HL-60 (cell line): ENCODE measurements at regions not wholly inside any gene's neighbourhood (a gene's known extent, or its start where the extent isn't known, plus 50 kb on each side); places are given as distances from the start of the nearest gene placed in this dataset.

Source experiments
- GABPA ChIP-seq: IDR thresholded peaks from 2 replicates; pipeline ENCODE4 v1.6.1; 2012; ENCODE audit warnings: low read depth
- POLR2AphosphoS5 ChIP-seq: IDR thresholded peaks from 2 replicates; pipeline ENCODE4 v1.6.1; 2012; ENCODE audit warnings: low read depth
- SPI1 ChIP-seq: IDR thresholded peaks from 2 replicates; pipeline ENCODE4 v1.6.1; 2012; ENCODE audit warnings: low read depth, mild to moderate bottlenecking, borderline replicate concordance
- TF ChIP-seq, protein P1 (sequence below): IDR thresholded peaks from one replicate; pipeline ENCODE4 v1.5.1; 2011; ENCODE audit warnings: low read length, control low read depth, inconsistent platforms; ENCODE audit not compliant: insufficient read depth
- TF ChIP-seq, protein P2 (sequence below): IDR thresholded peaks from 2 replicates; pipeline ENCODE4 v1.6.1; 2012; ENCODE audit warnings: low read depth; ENCODE audit not compliant: insufficient replicate concordance

DNA sequence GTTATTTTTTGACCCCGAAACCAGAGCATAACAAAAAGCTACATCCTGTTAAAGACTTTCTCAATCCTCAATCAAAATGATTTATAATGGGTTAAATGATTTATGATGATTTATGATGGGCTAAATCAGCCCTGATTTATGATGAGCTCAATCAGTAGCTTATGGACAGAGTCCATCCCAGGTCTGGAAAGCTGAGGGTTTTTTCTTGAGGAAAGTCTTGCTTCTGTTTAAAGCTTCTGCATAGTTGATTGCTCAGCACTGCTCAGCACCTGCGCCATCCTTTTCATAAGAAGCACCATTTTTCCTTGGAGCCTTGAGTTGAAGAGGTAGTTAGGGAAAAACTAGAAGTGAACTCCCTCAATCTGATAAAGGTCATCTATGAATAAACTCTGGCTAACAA lies 356.8 kb downstream of the CYRIA start:
- TF ChIP-seq POLR2AphosphoS5 (no peak), SPI1 (no peak), GABPA (no peak)
- TF ChIP-seq, protein P1, sequence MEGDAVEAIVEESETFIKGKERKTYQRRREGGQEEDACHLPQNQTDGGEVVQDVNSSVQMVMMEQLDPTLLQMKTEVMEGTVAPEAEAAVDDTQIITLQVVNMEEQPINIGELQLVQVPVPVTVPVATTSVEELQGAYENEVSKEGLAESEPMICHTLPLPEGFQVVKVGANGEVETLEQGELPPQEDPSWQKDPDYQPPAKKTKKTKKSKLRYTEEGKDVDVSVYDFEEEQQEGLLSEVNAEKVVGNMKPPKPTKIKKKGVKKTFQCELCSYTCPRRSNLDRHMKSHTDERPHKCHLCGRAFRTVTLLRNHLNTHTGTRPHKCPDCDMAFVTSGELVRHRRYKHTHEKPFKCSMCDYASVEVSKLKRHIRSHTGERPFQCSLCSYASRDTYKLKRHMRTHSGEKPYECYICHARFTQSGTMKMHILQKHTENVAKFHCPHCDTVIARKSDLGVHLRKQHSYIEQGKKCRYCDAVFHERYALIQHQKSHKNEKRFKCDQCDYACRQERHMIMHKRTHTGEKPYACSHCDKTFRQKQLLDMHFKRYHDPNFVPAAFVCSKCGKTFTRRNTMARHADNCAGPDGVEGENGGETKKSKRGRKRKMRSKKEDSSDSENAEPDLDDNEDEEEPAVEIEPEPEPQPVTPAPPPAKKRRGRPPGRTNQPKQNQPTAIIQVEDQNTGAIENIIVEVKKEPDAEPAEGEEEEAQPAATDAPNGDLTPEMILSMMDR: no peak
- TF ChIP-seq, protein P2, sequence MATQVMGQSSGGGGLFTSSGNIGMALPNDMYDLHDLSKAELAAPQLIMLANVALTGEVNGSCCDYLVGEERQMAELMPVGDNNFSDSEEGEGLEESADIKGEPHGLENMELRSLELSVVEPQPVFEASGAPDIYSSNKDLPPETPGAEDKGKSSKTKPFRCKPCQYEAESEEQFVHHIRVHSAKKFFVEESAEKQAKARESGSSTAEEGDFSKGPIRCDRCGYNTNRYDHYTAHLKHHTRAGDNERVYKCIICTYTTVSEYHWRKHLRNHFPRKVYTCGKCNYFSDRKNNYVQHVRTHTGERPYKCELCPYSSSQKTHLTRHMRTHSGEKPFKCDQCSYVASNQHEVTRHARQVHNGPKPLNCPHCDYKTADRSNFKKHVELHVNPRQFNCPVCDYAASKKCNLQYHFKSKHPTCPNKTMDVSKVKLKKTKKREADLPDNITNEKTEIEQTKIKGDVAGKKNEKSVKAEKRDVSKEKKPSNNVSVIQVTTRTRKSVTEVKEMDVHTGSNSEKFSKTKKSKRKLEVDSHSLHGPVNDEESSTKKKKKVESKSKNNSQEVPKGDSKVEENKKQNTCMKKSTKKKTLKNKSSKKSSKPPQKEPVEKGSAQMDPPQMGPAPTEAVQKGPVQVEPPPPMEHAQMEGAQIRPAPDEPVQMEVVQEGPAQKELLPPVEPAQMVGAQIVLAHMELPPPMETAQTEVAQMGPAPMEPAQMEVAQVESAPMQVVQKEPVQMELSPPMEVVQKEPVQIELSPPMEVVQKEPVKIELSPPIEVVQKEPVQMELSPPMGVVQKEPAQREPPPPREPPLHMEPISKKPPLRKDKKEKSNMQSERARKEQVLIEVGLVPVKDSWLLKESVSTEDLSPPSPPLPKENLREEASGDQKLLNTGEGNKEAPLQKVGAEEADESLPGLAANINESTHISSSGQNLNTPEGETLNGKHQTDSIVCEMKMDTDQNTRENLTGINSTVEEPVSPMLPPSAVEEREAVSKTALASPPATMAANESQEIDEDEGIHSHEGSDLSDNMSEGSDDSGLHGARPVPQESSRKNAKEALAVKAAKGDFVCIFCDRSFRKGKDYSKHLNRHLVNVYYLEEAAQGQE: no peak
